NCI-H748 (cell line): ENCODE measurements at regions not wholly inside any gene's neighbourhood (a gene's known extent, or its start where the extent isn't known, plus 50 kb on each side); places are given as distances from the start of the nearest gene placed in this dataset.
A peak's percentile ranks its signal among the peaks of the same experiment; 100 is the strongest.

Experiments used
- DNase-seq: peaks from one replicate; lab custom pipeline; 2025; ENCODE audit not compliant: unreplicated experiment; lab: John Stamatoyannopoulos, UW

DNA sequence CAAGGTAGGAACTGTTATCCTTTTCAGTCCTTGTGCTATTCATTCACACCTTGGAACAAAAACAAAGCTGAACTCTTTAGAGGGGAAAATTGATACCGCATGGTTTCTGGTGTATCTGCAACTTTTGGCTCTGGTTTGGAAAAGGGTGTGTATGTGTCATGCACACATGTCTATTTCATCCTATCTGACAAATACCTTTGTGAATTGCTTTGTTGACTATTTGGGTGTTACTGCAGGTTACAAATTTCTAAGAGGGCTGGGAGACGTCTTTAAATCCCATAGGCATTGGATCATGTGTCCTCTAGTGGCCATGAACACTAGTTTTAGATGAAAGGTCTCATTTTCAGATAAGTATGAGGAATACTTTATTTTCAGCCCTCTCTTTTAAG is 59.9 kb upstream of the IFNG-AS1 start:
- no peak for DNase-seq

GRCh38 chr12:67937822-67938221 is 51.4 kb upstream of the IFNG-AS1 start:
- DNase-seq = peak; percentile 83
